ENCODE measurements at regions not wholly inside any gene's neighbourhood (a gene's known extent, or its start where the extent isn't known, plus 50 kb on each side); places are given as distances from the start of the nearest gene placed in this dataset.

- peak; percentile 89 for FAIRE-seq
- Histone ChIP-seq H3K36me3 (ENCODE audit: control insufficient read depth in 2 of 2, extremely low read depth in 1 of 2, insufficient read depth in 2 of 2, low read length in 2 of 2) (no peaks in the 10 kb centered on the region), H4K20me1 (ENCODE audit: control insufficient read depth, extremely low read depth, insufficient read depth, low read length) (no peaks in the 10 kb centered on the region), H3K4me3 (ENCODE audit: control insufficient read depth in 2 of 3, extremely low read depth in 1 of 3, insufficient read depth in 2 of 3, low read depth in 1 of 3, low read length in 3 of 3) (no peak overlapping the region), H3K9me1 (ENCODE audit: control insufficient read depth, extremely low read depth, insufficient read depth, low read length) (no peaks in the 10 kb centered on the region), H3K27me3 (ENCODE audit: control insufficient read depth, extremely low read depth, insufficient read depth, low read length) (no peaks in the 10 kb centered on the region), H3K4me2 (ENCODE audit: control insufficient read depth, extremely low read depth, insufficient read depth, low read depth, low read length) (peak overlapping the region; percentile 9), H3K9me3 (ENCODE audit: control insufficient read depth, low read depth, low read length) (no peaks in the 10 kb centered on the region), H3K27ac (ENCODE audit: control insufficient read depth, insufficient read depth, low read length) (peak overlapping the region; percentile 3), H2AFZ (ENCODE audit: control insufficient read depth, low read length) (peak overlapping the region; percentile 12), H3K4me1 (ENCODE audit: control insufficient read depth, extremely low read depth, insufficient read depth, low read length) (peaks cover 20% of the 10 kb centered on the region), H3K9ac (ENCODE audit: control insufficient read depth, extremely low read depth, insufficient read depth, low read length) (no peak overlapping the region), H3K79me2 (ENCODE audit: control insufficient read depth, insufficient read depth, low read length) (no peaks in the 10 kb centered on the region)
- TF ChIP-seq CTCF (optimal IDR thresholded peaks at IDR 0.05 in 1 of 3, IDR thresholded peaks at IDR 0.05 in 1 of 3, conservative IDR thresholded peaks at IDR 0.05 in 1 of 3; ENCODE audit: extremely low read depth in 1 of 3, insufficient read depth in 2 of 3, low read length in 3 of 3), result no peak
- TF ChIP-seq EZH2 (IDR thresholded peaks at IDR 0.05; ENCODE audit: low read length), result no peak
- dilution Hi-C loops (cut with MboI; ENCODE audit: extremely low pct_ligation_motif_present, low sequenced_read_pairs), result no loop called here
- DNase-seq (ENCODE audit: low read depth, low spot score), result peak; percentile 54
Observed at GRCh38 chr2:217402761-217403383, 543.0 kb upstream of the TNP1 start.

- H3K4me3 ChIP-seq (ENCODE audit: control insufficient read depth in 2 of 3, extremely low read depth in 1 of 3, insufficient read depth in 2 of 3, low read depth in 1 of 3, low read length in 3 of 3), result no peak overlapping the region
- no peaks in the 10 kb centered on the region for H3K27me3 ChIP-seq (ENCODE audit: control insufficient read depth, extremely low read depth, insufficient read depth, low read length)
- no peaks in the 10 kb centered on the region for H3K79me2 ChIP-seq (ENCODE audit: control insufficient read depth, insufficient read depth, low read length)
- no peaks in the 10 kb centered on the region for H3K36me3 ChIP-seq (ENCODE audit: control insufficient read depth in 2 of 2, extremely low read depth in 1 of 2, insufficient read depth in 2 of 2, low read length in 2 of 2)
- H3K9me1 ChIP-seq (ENCODE audit: control insufficient read depth, extremely low read depth, insufficient read depth, low read length), result no peaks in the 10 kb centered on the region
- no peaks in the 10 kb centered on the region for H4K20me1 ChIP-seq (ENCODE audit: control insufficient read depth, extremely low read depth, insufficient read depth, low read length)
- FAIRE-seq, result no peak
- dilution Hi-C loops (cut with MboI; ENCODE audit: extremely low pct_ligation_motif_present, low sequenced_read_pairs), result no loop called here
- H3K9me3 ChIP-seq (ENCODE audit: control insufficient read depth, low read depth, low read length), result no peaks in the 10 kb centered on the region
- TF ChIP-seq CTCF (optimal IDR thresholded peaks at IDR 0.05 in 1 of 3, IDR thresholded peaks at IDR 0.05 in 1 of 3, conservative IDR thresholded peaks at IDR 0.05 in 1 of 3; ENCODE audit: extremely low read depth in 1 of 3, insufficient read depth in 2 of 3, low read length in 3 of 3), result no peak
- no peak for TF ChIP-seq EZH2 (IDR thresholded peaks at IDR 0.05; ENCODE audit: low read length)
- H3K4me1 ChIP-seq (ENCODE audit: control insufficient read depth, extremely low read depth, insufficient read depth, low read length), result peaks cover 20% of the 10 kb centered on the region
- DNase-seq (ENCODE audit: low read depth, low spot score), result no peak
- H3K9ac ChIP-seq (ENCODE audit: control insufficient read depth, extremely low read depth, insufficient read depth, low read length), result no peak overlapping the region
- no peak overlapping the region for H3K4me2 ChIP-seq (ENCODE audit: control insufficient read depth, extremely low read depth, insufficient read depth, low read depth, low read length)
- no peak overlapping the region for H2AFZ ChIP-seq (ENCODE audit: control insufficient read depth, low read length)
- H3K27ac ChIP-seq (ENCODE audit: control insufficient read depth, insufficient read depth, low read length), result no peak overlapping the region
Observed at GRCh38 chr2:217402144-217402543, 542.3 kb upstream of the TNP1 start.

Data from keratinocyte (primary cell).